DMS114 treated with DMSO at 0.1 percent for 48 hours (cell line): ENCODE measurements at regions not wholly inside any gene's neighbourhood (a gene's known extent, or its start where the extent isn't known, plus 50 kb on each side); places are given as distances from the start of the nearest gene placed in this dataset.
"Not testable (repeated sequence)": the region's sequence is repeated elsewhere in the genome, so short reads cannot be mapped to it uniquely, and the experiment has no call there.

Experiments
- DNase-seq: peaks from one replicate; lab custom pipeline; 2025; ENCODE audit not compliant: unreplicated experiment; lab: John Stamatoyannopoulos, UW

DNA sequence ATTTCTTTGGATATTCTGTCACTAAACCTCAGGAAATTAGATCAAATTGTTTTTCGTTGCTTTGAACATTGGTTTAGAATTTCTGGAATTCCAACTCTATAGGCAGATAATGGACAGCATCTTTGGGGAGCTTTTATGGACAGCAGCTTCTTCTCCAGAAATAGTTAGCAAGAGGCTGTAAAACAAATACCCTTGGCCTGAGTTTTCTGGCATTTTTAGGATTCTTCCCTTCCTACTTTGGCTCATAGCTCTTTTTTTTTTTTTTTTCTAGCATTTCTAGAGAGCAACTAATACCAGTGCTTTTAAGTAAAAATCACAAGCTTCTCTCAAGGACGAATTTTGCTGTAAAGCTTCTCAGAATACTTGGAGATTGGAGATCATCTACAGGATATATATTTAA lies 169.8 kb upstream of the SPRY2 start:
- no peak for DNase-seq

- DNase-seq = no peak
Measured at GRCh38 chr13:80509264-80509663, 168.3 kb upstream of the SPRY2 start.

DNA sequence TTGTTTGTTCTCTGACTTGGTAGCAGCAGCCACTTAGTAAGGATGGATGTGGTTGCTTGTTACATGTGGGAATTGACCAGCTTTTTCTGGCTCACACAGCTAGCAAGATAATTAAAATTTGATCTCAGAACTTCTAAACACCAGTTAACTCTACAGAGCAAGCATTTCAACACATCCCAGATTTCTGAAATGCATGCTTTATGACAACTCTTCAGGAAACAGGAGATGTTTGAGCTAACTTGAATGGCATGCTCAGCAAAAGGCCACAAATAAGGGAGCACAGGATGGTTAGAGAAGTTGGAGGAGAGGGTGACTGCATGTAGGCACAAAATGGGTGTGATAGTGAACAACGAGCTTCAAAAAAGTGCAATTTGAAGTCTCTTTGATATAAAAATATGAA lies 167.1 kb upstream of the SPRY2 start:
- no peak for DNase-seq

- DNase-seq = no peak
Measured at GRCh38 chr13:80504453-80504852, 163.5 kb upstream of the SPRY2 start.

- DNase-seq = no peak
Measured at GRCh38 chr13:80502359-80502758, 161.4 kb upstream of the SPRY2 start.

DNA sequence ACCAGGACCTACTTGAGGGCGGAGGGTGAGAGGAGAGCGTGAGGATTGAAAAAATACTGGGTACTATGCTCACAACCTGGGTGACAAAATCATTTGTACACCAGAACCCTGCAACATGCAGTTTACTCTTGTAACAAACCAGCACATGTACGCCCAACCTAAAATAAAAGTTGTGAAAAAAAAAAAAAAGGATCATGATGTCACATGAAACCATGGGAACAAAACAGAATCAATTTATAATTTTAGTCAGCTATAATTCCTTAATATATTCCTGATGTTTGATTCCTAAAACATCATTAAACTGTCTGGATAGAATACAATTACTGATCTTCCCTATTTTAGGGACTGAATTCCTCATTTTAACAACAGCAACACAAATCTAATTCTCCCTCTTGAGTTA lies 160.6 kb upstream of the SPRY2 start:
- no peak for DNase-seq

- no peak for DNase-seq
Measured at GRCh38 chr13:80499536-80500290, 158.8 kb upstream of the SPRY2 start.

DNA sequence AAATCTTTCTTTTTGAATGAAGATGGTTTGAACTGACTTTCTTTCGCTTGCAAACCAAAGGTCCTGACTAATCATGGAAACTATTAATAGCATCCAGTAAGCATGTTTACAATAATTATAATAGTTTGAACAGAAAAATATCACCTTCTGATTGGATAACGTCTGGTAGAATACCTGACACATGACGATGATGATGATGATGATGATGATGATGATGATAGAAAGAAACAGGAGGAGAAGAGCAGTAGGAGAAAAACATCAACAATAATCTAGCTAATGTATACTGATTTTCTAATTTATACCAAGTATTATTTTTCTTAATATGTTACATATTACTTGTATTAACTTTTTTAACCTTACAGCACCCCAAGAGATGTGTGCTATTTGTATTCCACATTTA lies 157.5 kb upstream of the SPRY2 start:
- DNase-seq = no peak

DNA sequence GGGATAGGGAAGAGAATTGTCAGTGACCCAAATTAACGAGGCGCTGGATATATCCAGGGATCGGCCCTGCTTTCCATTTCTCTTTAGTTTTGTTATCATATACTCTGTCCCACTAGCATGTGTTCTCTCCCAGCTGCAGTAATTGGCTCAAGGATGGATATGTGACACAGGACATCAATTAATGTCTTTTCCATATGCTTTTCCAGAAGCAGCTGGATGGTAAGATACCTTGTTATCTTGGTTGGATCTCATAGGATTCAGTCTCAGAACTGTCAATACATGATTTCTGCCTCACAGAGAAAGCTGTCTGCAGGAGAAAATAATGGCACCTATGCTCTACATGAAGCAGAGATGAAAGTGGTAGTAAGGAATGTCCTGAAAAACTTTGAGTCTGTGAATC lies 157.1 kb upstream of the SPRY2 start:
- DNase-seq = no peak

DNA sequence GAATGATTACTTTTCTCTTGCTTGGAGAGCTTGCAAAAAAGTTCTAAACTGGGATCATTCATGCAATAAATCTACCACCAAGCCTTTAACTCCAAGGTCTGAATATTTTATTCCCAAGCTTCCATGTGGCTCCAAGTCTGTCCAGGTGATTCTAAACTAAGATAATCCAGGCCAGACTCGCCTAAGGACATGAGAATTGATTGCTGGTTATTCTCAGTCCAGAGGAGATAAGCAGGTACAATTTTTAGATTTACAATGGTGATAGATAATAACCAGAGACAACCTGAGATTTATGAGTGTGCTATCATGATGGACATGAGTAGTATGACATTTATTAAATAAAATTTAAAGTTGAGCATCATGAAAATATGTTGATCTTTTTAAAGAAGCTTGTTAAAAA lies 156.5 kb upstream of the SPRY2 start:
- no peak for DNase-seq

- DNase-seq = no peak
Measured at GRCh38 chr13:80496721-80497397, 155.9 kb upstream of the SPRY2 start.

DNA sequence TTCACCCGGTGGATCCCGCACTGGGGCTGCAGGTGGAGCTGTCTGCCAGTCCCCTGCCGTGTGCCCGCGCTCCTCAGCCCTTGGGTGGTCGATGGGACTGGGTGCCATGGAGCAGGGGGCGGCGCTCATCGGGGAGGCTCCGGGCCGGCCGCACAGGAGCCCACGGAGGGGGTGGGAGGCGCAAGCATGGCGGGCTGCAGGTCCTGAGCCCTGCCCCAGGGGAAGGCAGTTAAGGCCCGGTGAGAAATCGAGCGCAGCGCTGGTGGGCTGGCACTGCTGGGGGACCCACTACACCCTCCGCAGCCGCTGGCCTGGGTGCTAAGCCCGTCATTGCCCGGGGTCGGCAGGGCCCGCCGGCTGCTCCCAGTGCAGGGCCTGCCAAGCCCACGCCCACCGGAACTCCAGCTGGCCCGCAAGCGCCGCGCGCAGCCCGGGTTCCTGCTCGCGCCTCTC lies 149.6 kb upstream of the SPRY2 start:
- not testable (repeated sequence) for DNase-seq

DNA sequence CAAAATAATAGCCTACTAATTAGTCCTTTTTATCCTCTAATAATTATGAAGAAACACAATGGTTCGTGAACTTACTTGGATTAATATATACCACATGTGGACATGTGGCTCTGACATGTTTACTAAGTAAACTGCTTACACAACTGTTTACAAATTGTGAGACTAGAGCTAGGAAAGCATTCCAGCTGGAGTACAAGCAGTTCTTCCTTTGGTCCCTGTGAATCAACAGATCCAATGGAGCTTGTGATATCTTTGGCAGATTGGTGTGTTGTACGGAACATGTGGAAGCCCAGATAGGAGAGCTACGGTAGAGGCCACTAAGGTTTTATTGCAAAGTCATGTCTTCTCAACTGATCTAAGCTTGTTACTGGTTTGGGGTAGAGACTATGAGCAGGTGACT lies 145.5 kb upstream of the SPRY2 start:
- no peak for DNase-seq

DNA sequence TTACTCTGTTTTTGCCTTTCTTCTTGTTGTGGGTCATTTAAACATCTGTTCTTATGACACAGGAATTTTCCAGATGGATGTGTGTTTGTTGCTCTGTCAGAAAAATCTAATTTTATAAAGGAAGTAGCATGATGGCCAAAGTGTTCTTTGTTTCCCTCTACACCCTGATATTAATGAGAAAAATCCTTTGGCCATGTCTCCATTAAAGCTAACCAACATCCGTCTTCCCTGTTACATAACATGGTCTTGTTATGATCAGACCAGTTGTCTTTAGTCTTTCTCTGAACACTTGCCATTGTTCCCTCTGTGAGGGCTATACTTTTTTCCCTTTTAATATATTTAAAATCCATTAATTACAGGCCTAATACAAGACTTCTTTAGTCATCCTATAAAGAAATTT lies 142.2 kb upstream of the SPRY2 start:
- DNase-seq = no peak

GRCh38 chr13:80481588-80481987 lies 140.7 kb upstream of the SPRY2 start:
- DNase-seq = no peak

DNA sequence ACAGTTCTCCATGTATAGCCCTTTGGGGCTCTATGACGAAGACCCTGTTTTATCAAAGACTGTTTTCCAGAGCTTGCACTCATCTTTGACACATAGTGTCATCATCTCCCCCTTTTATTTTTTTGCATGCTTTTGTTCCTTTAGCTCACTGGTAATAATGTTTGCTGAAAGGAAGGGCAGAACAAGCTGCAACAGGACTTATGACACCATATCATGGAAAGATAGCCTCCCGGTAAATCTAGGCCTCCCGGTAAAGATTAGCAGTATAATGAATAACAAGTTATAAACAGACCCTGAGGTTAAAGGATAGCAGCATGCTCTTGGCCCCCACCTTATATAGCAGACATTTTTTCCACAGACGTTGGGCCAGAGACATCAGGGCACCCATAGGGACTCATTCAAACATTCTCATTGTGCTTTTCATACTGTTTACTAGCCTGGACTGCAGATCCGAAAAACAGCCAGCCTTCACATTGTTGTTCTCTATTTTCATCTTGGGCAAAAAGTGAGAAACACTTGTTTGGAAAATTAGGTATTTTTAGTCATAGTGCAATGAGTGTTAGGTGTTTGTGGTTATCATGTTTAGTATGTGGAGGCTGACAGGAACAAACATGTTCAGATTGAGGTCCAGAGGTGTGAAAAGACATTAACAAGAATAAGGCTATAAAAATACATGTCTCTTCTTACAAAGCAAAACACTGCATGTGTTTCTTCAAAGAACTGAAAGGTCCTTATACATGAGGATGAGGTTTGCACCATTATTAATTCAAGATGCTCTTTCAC lies 136.9 kb upstream of the SPRY2 start:
- no peak for DNase-seq

DNA sequence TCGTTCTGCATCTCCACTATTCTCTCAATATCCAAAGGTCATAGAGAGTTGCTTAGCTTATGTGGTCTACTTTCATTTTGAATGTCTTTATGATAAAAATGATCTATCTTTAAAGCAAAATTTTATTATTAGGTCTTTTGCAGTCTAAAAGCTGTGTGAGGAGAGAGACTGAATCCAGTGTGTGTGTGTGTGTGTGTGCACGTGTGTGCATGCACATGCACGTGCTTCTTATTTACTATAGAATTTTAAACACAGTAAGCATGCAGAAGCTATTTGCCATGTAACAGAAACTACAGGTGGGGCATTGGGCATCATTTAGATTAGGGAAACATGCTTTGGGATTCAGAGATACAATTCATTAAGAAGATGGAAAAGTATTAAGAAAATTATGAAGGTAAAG lies 136.0 kb upstream of the SPRY2 start:
- no peak for DNase-seq

DNA sequence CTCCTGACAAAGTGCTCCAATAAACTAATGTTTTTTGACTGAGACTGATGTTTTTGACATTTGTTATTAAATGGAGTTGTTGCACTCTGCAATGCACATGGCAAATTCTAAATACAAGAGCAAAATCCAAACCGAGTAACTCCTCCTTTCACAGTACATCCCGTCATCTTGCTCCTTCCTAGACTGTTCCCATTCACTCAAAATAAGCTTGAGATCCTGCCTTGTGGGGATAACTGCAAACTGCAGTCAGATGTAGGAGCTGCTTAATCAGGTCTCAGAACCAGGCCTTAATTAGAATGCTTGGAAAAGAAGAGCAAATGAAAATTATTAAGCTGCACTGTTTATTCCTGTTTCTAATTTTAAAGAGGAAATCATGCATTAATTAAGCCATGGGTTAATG lies 134.8 kb upstream of the SPRY2 start:
- DNase-seq = no peak

- DNase-seq = no peak
Measured at GRCh38 chr13:80473695-80474094, 132.8 kb upstream of the SPRY2 start.

DNA sequence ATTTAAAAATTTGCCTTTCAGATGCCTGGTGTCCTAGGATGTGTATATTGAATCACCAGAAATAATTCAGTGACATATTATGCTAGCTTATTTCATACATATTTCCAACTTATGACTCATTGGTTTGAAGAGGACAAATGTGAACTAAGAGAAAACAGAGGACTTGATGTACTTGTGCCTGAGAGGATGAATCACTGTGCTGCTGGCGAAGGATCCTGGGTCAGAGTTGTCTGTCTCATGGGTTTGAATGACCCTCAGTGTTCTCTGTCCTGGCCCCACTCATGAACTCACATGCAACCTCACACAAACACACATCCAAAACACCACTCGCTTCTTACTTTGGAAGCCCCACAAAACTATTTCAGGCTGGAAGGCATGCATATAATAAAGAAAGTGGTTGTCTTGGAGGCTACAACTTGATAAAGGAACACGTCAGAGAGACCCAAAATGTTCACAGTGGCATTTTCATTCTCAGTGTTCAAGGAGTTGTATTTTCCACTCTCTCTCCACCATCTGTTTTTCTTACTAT lies 129.0 kb upstream of the SPRY2 start:
- DNase-seq = no peak

- no peak for DNase-seq
Measured at GRCh38 chr13:80469105-80469852, 128.4 kb upstream of the SPRY2 start.
